Lower lobe of right lung (tissue), 2 donors: ENCODE measurements at regions not wholly inside any gene's neighbourhood (a gene's known extent, or its start where the extent isn't known, plus 50 kb on each side); places are given as distances from the start of the nearest gene placed in this dataset.

Experiments used
- ATAC-seq, 2 donors: fragments of 200-7000 bp; cut with Tn5 transposase; one replicate each; pipeline ENCODE4 v1.9.1; 2020 to 2022; ENCODE audit warnings: mild to moderate bottlenecking in 2 of 2, moderate library complexity in 2 of 2
- DNase-seq: peaks from one replicate; pipeline ENCODE4 v3.0.0-alpha.2; 2020
- H3K27ac ChIP-seq: fragments of 200-600 bp; one replicate; pipeline ENCODE4 v1.8.0; 2022
- H3K27me3 ChIP-seq: fragments of 200-600 bp; one replicate; pipeline ENCODE4 v1.8.0; 2022; ENCODE audit warnings: low read depth
- H3K36me3 ChIP-seq: fragments of 200-600 bp; one replicate; pipeline ENCODE4 v1.8.0; 2022; ENCODE audit warnings: mild to moderate bottlenecking
- H3K4me1 ChIP-seq: fragments of 200-600 bp; one replicate; pipeline ENCODE4 v1.8.0; 2022
- H3K4me3 ChIP-seq: fragments of 200-600 bp; one replicate; pipeline ENCODE4 v1.8.0; 2022; ENCODE audit warnings: mild to moderate bottlenecking
- H3K9me3 ChIP-seq: fragments of 200-600 bp; one replicate; pipeline ENCODE4 v1.8.0; 2022
- CTCF ChIP-seq: fragments of 200-600 bp; IDR thresholded peaks from one replicate; pipeline ENCODE4 v1.8.0; 2022; ENCODE audit warnings: antibody characterized with exemption, mild to moderate bottlenecking
- intact Hi-C: fragments of 100-400 bp; cut with DNase I; formaldehyde crosslinking; loops from one replicate; pipeline ENCODE4 v1.11.0; 2022
- donor health status: DM: no; HTN: yes; CAD: no; lungs with severe emphysema.

- no peak for TF ChIP-seq CTCF
- Histone ChIP-seq H3K36me3 (no peaks in the 10 kb centered on the region), H3K9me3 (no peaks in the 10 kb centered on the region), H3K27ac (no peak overlapping the region), H3K27me3 (no peaks in the 10 kb centered on the region), H3K4me3 (no peak overlapping the region), H3K4me1 (no peaks in the 10 kb centered on the region)
- DNase-seq: no peak
- no peak for ATAC-seq
- intact Hi-C loops: no loop called here
These were observed 72.6 kb upstream of the COX10 start for GRCh38 chr17:13996748-13997147.

GRCh38 chr17:14004927-14005620 is 64.2 kb upstream of the COX10 start:
- intact Hi-C loops: no loop called here
- Histone ChIP-seq H3K4me1 (no peaks in the 10 kb centered on the region), H3K4me3 (no peak overlapping the region), H3K9me3 (no peaks in the 10 kb centered on the region), H3K27ac (no peak overlapping the region), H3K27me3 (no peaks in the 10 kb centered on the region), H3K36me3 (no peaks in the 10 kb centered on the region)
- TF ChIP-seq CTCF: no peak
- no peak for ATAC-seq
- DNase-seq: no peak

GRCh38 chr17:14006249-14006942 is 62.9 kb upstream of the COX10 start:
- Histone ChIP-seq H3K4me1 (no peaks in the 10 kb centered on the region), H3K4me3 (no peak overlapping the region), H3K9me3 (no peaks in the 10 kb centered on the region), H3K27ac (no peak overlapping the region), H3K36me3 (no peaks in the 10 kb centered on the region), H3K27me3 (no peaks in the 10 kb centered on the region)
- intact Hi-C loops: no loop called here
- DNase-seq (no peak), ATAC-seq (no peak)
- no peak for TF ChIP-seq CTCF

- H3K9me3 ChIP-seq: no peaks in the 10 kb centered on the region
- ATAC-seq (no peak), DNase-seq (no peak)
- intact Hi-C loops: no loop called here
- no peak overlapping the region for H3K27ac ChIP-seq
- H3K27me3 ChIP-seq: no peaks in the 10 kb centered on the region
- no peaks in the 10 kb centered on the region for H3K36me3 ChIP-seq
- H3K4me3 ChIP-seq: no peak overlapping the region
- no peak for TF ChIP-seq CTCF
- no peaks in the 10 kb centered on the region for H3K4me1 ChIP-seq
These were observed 61.4 kb upstream of the COX10 start for GRCh38 chr17:14007951-14008350.

- DNase-seq: no peak
These were observed 58.1 kb upstream of the COX10 start for GRCh38 chr17:14011036-14011692.

More at GRCh38 chr17:14011036-14011692, 58.1 kb upstream of the COX10 start:
- Histone ChIP-seq H3K4me1 (no peaks in the 10 kb centered on the region), H3K36me3 (no peaks in the 10 kb centered on the region), H3K9me3 (no peaks in the 10 kb centered on the region), H3K27ac (no peak overlapping the region), H3K4me3 (no peak overlapping the region), H3K27me3 (peaks cover 8% of the 10 kb centered on the region)
- intact Hi-C loops: no loop called here
- ATAC-seq: no peak
- TF ChIP-seq CTCF: no peak
